ENCODE measurements at regions not wholly inside any gene's neighbourhood (a gene's known extent, or its start where the extent isn't known, plus 50 kb on each side); places are given as distances from the start of the nearest gene placed in this dataset.
"Not testable (repeated sequence)": the region's sequence is repeated elsewhere in the genome, so short reads cannot be mapped to it uniquely, and the experiment has no call there.

GRCh38 chr1:146355373-146355772 lies 126.6 kb upstream of the NOTCH2NLA start:
- TF ChIP-seq CTCF, POLR2AphosphoS5, POLR2A (IDR thresholded peaks at IDR 0.05): not testable (repeated sequence)

All from upper lobe of left lung (tissue), 4 donors.